DOHH2 (cell line): ENCODE measurements at regions not wholly inside any gene's neighbourhood (a gene's known extent, or its start where the extent isn't known, plus 50 kb on each side); places are given as distances from the start of the nearest gene placed in this dataset.

ENCODE experiments used
- H3F3A ChIP-seq: fragments of 200-600 bp; sonication (generic), shearing (Covaris generic); 2 replicates; pipeline ENCODE4 v1.6.0; 2016; ENCODE audit warnings: antibody characterized with exemption, mild to moderate bottlenecking; ENCODE audit not compliant: control insufficient read depth, insufficient read depth
- H3K27ac ChIP-seq: fragments of 200-600 bp; sonication (generic); 2 replicates; pipeline ENCODE4 v1.5.1; 2014; ENCODE audit warnings: low read depth, mild to moderate bottlenecking, low read length, moderate library complexity
- H3K27me3 ChIP-seq: fragments of 200-600 bp; sonication (generic); 2 replicates; pipeline ENCODE4 v1.6.1; 2014; ENCODE audit warnings: mild to moderate bottlenecking, low read length, mixed read lengths; ENCODE audit not compliant: control insufficient read depth
- H3K36me3 ChIP-seq: fragments of 200-600 bp; sonication (generic); 2 replicates; pipeline ENCODE4 v1.6.1; 2014; ENCODE audit warnings: mild to moderate bottlenecking, low read length, moderate library complexity, mixed read lengths; ENCODE audit not compliant: control insufficient read depth
- H3K4me1 ChIP-seq: fragments of 200-600 bp; sonication (generic); 2 replicates; pipeline ENCODE4 v1.6.1; 2014; ENCODE audit warnings: mild to moderate bottlenecking, low read length, mixed read lengths; ENCODE audit not compliant: control insufficient read depth
- H3K4me2 ChIP-seq: fragments of 200-600 bp; sonication (generic); 2 replicates; pipeline ENCODE4 v1.6.0; 2014; ENCODE audit warnings: mild to moderate bottlenecking, low read length, moderate library complexity
- H3K4me3 ChIP-seq: fragments of 200-600 bp; sonication (generic); 2 replicates; pipeline ENCODE4 v1.5.1; 2014; ENCODE audit warnings: mild to moderate bottlenecking, low read length, mixed read lengths
- H3K79me2 ChIP-seq: fragments of 200-600 bp; sonication (generic); 2 replicates; pipeline ENCODE4 v1.6.1; 2014; ENCODE audit warnings: mild to moderate bottlenecking, low read length, mixed read lengths; ENCODE audit not compliant: control insufficient read depth
- H3K9me2 ChIP-seq: fragments of 200-600 bp; sonication (generic); replicated peaks from 2 replicates; pipeline ENCODE4 v1.6.1; 2014; ENCODE audit warnings: mild to moderate bottlenecking, low read length, mixed read lengths; ENCODE audit not compliant: control insufficient read depth
- H3K9me3 ChIP-seq: fragments of 200-600 bp; sonication (generic); 2 replicates; pipeline ENCODE4 v1.6.1; 2014; ENCODE audit warnings: antibody characterized with exemption, low read length, mixed read lengths; ENCODE audit not compliant: control insufficient read depth, insufficient read depth
- H4K20me1 ChIP-seq: fragments of 200-600 bp; sonication (generic); 2 replicates; pipeline ENCODE4 v1.6.0; 2014; ENCODE audit warnings: low read depth, mild to moderate bottlenecking, antibody characterized with exemption, low read length, moderate library complexity; ENCODE audit not compliant: control insufficient read depth, insufficient read depth
- EZH2phosphoT487 ChIP-seq: fragments of 200-600 bp; sonication (generic); IDR thresholded peaks from 2 replicates; pipeline ENCODE4 v1.6.1; 2017; ENCODE audit warnings: borderline replicate concordance, mild to moderate bottlenecking, antibody characterized with exemption, low read length, moderate library complexity, mixed read lengths
- TF ChIP-seq, protein P1 (sequence below): fragments of 200-600 bp; sonication (generic); IDR thresholded peaks from one replicate; pipeline ENCODE4 v1.5.1; 2014; ENCODE audit warnings: antibody characterized with exemption, mild to moderate bottlenecking, low read depth, low read length; ENCODE audit not compliant: poor library complexity, severe bottlenecking

DNA sequence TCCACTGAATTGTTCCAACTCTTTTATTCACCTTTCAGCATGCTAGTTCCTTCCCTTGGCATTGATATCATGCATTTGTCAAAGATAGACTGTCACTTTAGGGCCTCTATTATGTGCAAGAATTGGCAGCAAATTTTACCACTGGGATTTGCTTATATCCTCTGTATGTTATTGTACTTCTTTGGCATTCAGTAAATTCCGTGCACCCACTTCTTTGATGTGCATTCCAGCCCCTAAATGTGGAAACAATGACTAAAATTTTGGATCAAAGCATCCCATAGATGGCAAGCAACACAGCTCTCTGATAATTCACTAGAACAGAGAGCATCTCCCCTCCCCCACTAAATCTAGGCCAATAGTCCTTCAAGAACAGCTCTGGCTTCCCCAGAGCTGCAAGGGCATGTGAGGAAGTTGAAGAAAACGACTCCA lies 399.0 kb upstream of the HNRNPA3 start:
- Histone ChIP-seq H3K9me2 (no peaks in the 10 kb centered on the region), H3F3A (no peaks in the 10 kb centered on the region), H3K4me2 (no peak overlapping the region), H3K27me3 (no peaks in the 10 kb centered on the region), H3K27ac (no peak overlapping the region), H3K9me3 (no peaks in the 10 kb centered on the region), H3K4me3 (no peak overlapping the region), H3K4me1 (no peaks in the 10 kb centered on the region), H3K79me2 (no peaks in the 10 kb centered on the region), H3K36me3 (no peaks in the 10 kb centered on the region), H4K20me1 (no peaks in the 10 kb centered on the region)
- TF ChIP-seq EZH2phosphoT487 = no peak
- TF ChIP-seq, protein P1, sequence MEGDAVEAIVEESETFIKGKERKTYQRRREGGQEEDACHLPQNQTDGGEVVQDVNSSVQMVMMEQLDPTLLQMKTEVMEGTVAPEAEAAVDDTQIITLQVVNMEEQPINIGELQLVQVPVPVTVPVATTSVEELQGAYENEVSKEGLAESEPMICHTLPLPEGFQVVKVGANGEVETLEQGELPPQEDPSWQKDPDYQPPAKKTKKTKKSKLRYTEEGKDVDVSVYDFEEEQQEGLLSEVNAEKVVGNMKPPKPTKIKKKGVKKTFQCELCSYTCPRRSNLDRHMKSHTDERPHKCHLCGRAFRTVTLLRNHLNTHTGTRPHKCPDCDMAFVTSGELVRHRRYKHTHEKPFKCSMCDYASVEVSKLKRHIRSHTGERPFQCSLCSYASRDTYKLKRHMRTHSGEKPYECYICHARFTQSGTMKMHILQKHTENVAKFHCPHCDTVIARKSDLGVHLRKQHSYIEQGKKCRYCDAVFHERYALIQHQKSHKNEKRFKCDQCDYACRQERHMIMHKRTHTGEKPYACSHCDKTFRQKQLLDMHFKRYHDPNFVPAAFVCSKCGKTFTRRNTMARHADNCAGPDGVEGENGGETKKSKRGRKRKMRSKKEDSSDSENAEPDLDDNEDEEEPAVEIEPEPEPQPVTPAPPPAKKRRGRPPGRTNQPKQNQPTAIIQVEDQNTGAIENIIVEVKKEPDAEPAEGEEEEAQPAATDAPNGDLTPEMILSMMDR = no peak

DNA sequence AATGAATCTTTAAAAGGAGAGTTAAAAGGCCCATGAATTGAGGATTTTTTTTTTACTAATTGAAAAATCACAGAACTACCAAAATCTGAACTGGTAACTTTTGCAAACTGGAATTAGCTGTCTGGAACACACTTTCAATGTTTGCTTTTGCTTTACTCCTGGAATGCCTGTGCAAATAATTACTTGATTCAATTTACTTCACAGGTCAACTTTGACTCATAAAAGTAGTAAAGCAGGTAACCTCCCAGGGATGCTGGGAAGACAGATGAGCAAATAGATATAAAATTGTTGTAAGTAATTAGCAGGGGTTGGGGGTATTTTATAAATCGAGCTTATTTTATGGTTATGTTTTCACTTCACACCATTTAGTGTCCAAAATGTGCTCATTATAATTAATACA lies 398.3 kb upstream of the HNRNPA3 start:
- H3K27me3 ChIP-seq = no peaks in the 10 kb centered on the region
- no peaks in the 10 kb centered on the region for H3K9me3 ChIP-seq
- no peaks in the 10 kb centered on the region for H3K36me3 ChIP-seq
- no peak overlapping the region for H3K27ac ChIP-seq
- no peak overlapping the region for H3K4me3 ChIP-seq
- no peaks in the 10 kb centered on the region for H3K4me1 ChIP-seq
- H4K20me1 ChIP-seq = no peaks in the 10 kb centered on the region
- no peaks in the 10 kb centered on the region for H3F3A ChIP-seq
- TF ChIP-seq, protein P1 = no peak
- TF ChIP-seq EZH2phosphoT487 = no peak
- no peak overlapping the region for H3K4me2 ChIP-seq
- no peaks in the 10 kb centered on the region for H3K9me2 ChIP-seq
- no peaks in the 10 kb centered on the region for H3K79me2 ChIP-seq

DNA sequence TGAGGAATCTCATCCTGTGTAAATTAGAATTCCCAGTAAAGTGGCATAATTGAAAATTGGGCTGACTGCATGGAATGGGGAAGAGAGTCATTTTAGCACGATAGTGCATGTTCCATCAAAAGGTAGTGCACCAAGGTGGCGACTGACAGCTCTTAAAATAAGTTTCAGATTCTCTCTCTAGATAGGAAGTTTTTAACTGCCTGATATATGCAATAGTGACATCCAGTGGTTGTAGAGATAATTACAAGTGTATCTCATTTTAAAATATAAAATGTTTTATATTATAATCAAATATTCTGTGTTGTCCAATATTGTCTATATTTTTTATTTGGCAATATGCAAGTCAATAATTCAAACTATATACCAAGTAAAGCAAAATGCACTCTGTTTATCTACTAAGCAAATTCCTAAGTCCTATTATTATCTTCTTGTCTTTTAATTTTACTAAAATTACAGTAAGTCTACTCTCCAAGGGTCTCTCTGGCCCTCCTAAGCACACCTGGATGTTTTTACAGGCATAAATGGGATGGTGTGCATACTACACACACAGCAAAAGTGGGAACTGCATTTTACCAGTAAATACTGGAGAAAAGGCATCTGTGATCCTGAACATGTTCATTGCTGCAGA lies 397.7 kb upstream of the HNRNPA3 start:
- no peaks in the 10 kb centered on the region for H3K36me3 ChIP-seq
- H3K27me3 ChIP-seq = no peaks in the 10 kb centered on the region
- H3K27ac ChIP-seq = no peak overlapping the region
- TF ChIP-seq, protein P1 = peak; percentile 35
- no peak for TF ChIP-seq EZH2phosphoT487
- no peak overlapping the region for H3K4me3 ChIP-seq
- H3F3A ChIP-seq = no peaks in the 10 kb centered on the region
- no peaks in the 10 kb centered on the region for H3K79me2 ChIP-seq
- no peaks in the 10 kb centered on the region for H3K9me2 ChIP-seq
- H3K4me2 ChIP-seq = no peak overlapping the region
- no peaks in the 10 kb centered on the region for H3K9me3 ChIP-seq
- H3K4me1 ChIP-seq = no peaks in the 10 kb centered on the region
- no peaks in the 10 kb centered on the region for H4K20me1 ChIP-seq
